Stimulated activated CD4-positive, alpha-beta T cell treated with anti-CD3 and anti-CD28 coated beads, Interleukin-12 subunit alpha, Interleukin-12 subunit beta, amount 100 ng/mL, for 24 hours (primary cell): ENCODE measurements at regions not wholly inside any gene's neighbourhood (a gene's known extent, or its start where the extent isn't known, plus 50 kb on each side); places are given as distances from the start of the nearest gene placed in this dataset.

ENCODE experiments used
- DNase-seq, 2 experiments: peaks; one replicate each; pipeline ENCODE4 v3.0.0-alpha.2; 2020; ENCODE audit warnings: low read depth in 2 of 2

DNA sequence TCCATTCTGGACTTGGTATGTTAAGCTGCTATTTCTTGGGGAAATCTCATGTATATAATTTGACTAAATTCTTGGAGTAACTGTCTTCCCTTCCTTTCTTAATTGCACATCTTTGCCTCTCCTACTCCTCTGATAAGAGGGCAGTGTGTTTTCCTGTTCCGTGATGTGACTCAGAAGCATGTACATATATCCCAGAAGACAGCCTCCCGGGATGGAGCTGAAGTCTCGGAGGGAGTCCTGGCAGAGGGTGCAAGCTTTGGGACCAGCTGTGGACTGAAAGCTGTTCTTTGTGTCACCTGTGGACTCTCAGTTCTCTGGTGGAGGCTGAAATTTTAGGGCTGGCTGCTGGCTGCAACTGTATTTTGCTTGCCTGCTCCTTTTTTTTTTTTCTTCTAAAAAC, 54.7 kb upstream of the MGAT5 start:
- no peak for DNase-seq

GRCh38 chr2:134200036-134200618, 53.7 kb upstream of the MGAT5 start:
- no peak for DNase-seq

DNA sequence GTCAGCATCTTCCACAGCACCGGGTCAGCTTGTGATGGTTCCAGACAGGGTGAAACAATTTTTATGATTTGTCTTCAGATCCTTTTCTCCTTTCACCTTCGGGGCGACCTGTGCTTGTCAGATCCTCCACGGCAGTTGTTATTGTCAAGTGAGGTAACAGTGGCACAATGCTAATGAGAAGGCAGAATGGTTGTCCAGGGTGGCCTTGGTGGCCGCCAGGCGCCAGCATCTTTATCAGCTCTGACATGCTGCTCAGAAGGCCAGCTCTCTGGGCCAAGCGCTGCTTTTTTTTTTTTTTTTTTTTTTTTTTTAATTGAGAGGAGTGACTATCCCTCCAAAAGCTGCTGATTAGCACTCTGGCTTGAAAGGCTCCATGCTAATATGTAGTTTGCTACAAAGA, 52.3 kb upstream of the MGAT5 start:
- no peak for DNase-seq

DNA sequence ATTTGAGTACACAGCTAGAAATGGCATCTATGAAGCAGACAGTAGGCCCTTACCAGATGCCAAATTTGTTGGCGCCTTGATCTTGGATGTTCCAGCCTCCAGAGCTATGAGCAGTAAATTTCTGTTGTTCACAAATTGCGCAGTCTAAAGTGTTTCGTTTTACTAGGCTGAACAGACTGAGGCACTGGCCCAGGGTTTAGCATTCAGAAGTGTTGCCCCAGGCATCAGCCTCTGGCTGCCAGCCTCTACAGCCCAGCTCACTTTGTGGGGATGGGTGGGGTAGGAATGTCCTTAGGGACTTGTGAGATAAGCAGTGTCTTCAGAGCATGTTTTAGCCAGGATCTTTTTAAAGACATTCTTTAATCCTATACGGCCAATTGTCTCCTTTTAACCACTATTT, 51.5 kb upstream of the MGAT5 start:
- DNase-seq = no peak

GRCh38 chr2:134203175-134203574, 50.7 kb upstream of the MGAT5 start:
- no peak for DNase-seq
